GM19035 (cell line): ENCODE measurements at regions not wholly inside any gene's neighbourhood (a gene's known extent, or its start where the extent isn't known, plus 50 kb on each side); places are given as distances from the start of the nearest gene placed in this dataset.

Source experiments
- ATAC-seq: cut with Tn5 transposase; IDR thresholded peaks from one replicate; pipeline ENCODE4 v1.9.1; 2021; ENCODE audit not compliant: unreplicated experiment

- ATAC-seq: no peak
Measured at GRCh38 chr6:156461647-156462046, 315.5 kb upstream of the ARID1B start.

GRCh38 chr6:156457601-156458000 lies 319.6 kb upstream of the ARID1B start:
- ATAC-seq: no peak

GRCh38 chr6:156455847-156456246 lies 321.3 kb upstream of the ARID1B start:
- no peak for ATAC-seq

- ATAC-seq: no peak
Measured at GRCh38 chr6:156454867-156455266, 322.3 kb upstream of the ARID1B start.

GRCh38 chr6:156451726-156452125 lies 325.5 kb upstream of the ARID1B start:
- no peak for ATAC-seq

- no peak for ATAC-seq
Measured at GRCh38 chr6:156451088-156451487, 326.1 kb upstream of the ARID1B start.

- no peak for ATAC-seq
Measured at GRCh38 chr6:156450421-156450820, 326.8 kb upstream of the ARID1B start.

- no peak for ATAC-seq
Measured at GRCh38 chr6:156449569-156449968, 327.6 kb upstream of the ARID1B start.

- ATAC-seq: no peak
Measured at GRCh38 chr6:156449128-156449527, 328.1 kb upstream of the ARID1B start.

- no peak for ATAC-seq
Measured at GRCh38 chr6:156448579-156448978, 328.6 kb upstream of the ARID1B start.

GRCh38 chr6:156440688-156441087 lies 336.5 kb upstream of the ARID1B start:
- ATAC-seq: no peak

GRCh38 chr6:156438350-156438923 lies 338.7 kb upstream of the ARID1B start:
- no peak for ATAC-seq

GRCh38 chr6:156437121-156437879 lies 339.9 kb upstream of the ARID1B start:
- ATAC-seq: no peak

GRCh38 chr6:156434795-156435190 lies 342.4 kb upstream of the ARID1B start:
- no peak for ATAC-seq

- ATAC-seq: no peak
Measured at GRCh38 chr6:156434049-156434794, 343.0 kb upstream of the ARID1B start.

GRCh38 chr6:156432543-156432942 lies 344.6 kb upstream of the ARID1B start:
- ATAC-seq: no peak

- no peak for ATAC-seq
Measured at GRCh38 chr6:156430386-156430785, 346.8 kb upstream of the ARID1B start.

GRCh38 chr6:156427345-156427744 lies 349.8 kb upstream of the ARID1B start:
- no peak for ATAC-seq

GRCh38 chr6:156425359-156426020 lies 351.7 kb upstream of the ARID1B start:
- ATAC-seq: no peak

GRCh38 chr6:156423829-156424228 lies 353.3 kb upstream of the ARID1B start:
- no peak for ATAC-seq

GRCh38 chr6:156423075-156423474 lies 354.1 kb upstream of the ARID1B start:
- ATAC-seq: no peak

- no peak for ATAC-seq
Measured at GRCh38 chr6:156421933-156422332, 355.2 kb upstream of the ARID1B start.
